H9 (cell line): ENCODE measurements at regions not wholly inside any gene's neighbourhood (a gene's known extent, or its start where the extent isn't known, plus 50 kb on each side); places are given as distances from the start of the nearest gene placed in this dataset.

ENCODE experiments used
- DNase-seq: peaks from one replicate; pipeline ENCODE4 v3.0.0-alpha.2; 2017
- H2AFZ ChIP-seq: one replicate; pipeline ENCODE4 v1.6.1; 2013; ENCODE audit warnings: mild to moderate bottlenecking, low read length, control low read depth, moderate library complexity
- H2AK5ac ChIP-seq: 2 replicates; pipeline ENCODE4 v1.6.1; 2013; ENCODE audit warnings: low read length, control low read depth, mixed read lengths; ENCODE audit not compliant: insufficient read length
- H2BK120ac ChIP-seq: one replicate; pipeline ENCODE4 v1.6.1; 2013; ENCODE audit warnings: low read depth, mild to moderate bottlenecking, low read length, control low read depth, inconsistent platforms; ENCODE audit not compliant: poor library complexity, severe bottlenecking
- H2BK12ac ChIP-seq: 2 replicates; pipeline ENCODE4 v1.6.1; 2013; ENCODE audit warnings: low read length, control low read depth, mixed read lengths, low read depth; ENCODE audit not compliant: insufficient read length
- H2BK15ac ChIP-seq: 2 replicates; pipeline ENCODE4 v1.6.1; 2013; ENCODE audit warnings: low read depth, low read length, control low read depth
- H2BK20ac ChIP-seq: one replicate; pipeline ENCODE4 v1.6.1; 2013; ENCODE audit warnings: low read depth, mild to moderate bottlenecking, low read length, control low read depth, inconsistent platforms; ENCODE audit not compliant: poor library complexity, severe bottlenecking
- H2BK5ac ChIP-seq: 2 replicates; pipeline ENCODE4 v1.6.1; 2013; ENCODE audit warnings: low read length, control low read depth, mixed read lengths; ENCODE audit not compliant: insufficient read length
- H3K14ac ChIP-seq: 2 replicates; pipeline ENCODE4 v1.6.1; 2013; ENCODE audit warnings: low read length, control low read depth; ENCODE audit not compliant: insufficient read depth
- H3K18ac ChIP-seq: 2 replicates; pipeline ENCODE4 v1.6.1; 2013; ENCODE audit warnings: low read depth, mild to moderate bottlenecking, mixed read lengths, low read length, control low read depth; ENCODE audit not compliant: insufficient read length
- H3K23ac ChIP-seq: 2 replicates; pipeline ENCODE4 v1.6.1; 2013; ENCODE audit warnings: low read length, control low read depth, mixed read lengths, low read depth; ENCODE audit not compliant: insufficient read length
- H3K23me2 ChIP-seq: 2 replicates; pipeline ENCODE4 v1.6.1; 2013; ENCODE audit warnings: low read depth, mild to moderate bottlenecking, mixed read lengths, low read length, control low read depth; ENCODE audit not compliant: insufficient read length, poor library complexity, severe bottlenecking
- H3K27ac ChIP-seq: 2 replicates; pipeline ENCODE4 v1.5.1; 2013; ENCODE audit warnings: low read length, control low read depth, mixed read lengths, low read depth; ENCODE audit not compliant: insufficient read length
- H3K27me3 ChIP-seq: 2 replicates; pipeline ENCODE4 v1.6.1; 2013; ENCODE audit warnings: low read length, control low read depth, inconsistent platforms; ENCODE audit not compliant: insufficient read depth
- H3K4ac ChIP-seq: 2 replicates; pipeline ENCODE4 v1.6.1; 2013; ENCODE audit warnings: low read depth, mild to moderate bottlenecking, control low read depth, inconsistent platforms, low read length, moderate library complexity
- H3K4me1 ChIP-seq: 2 replicates; pipeline ENCODE4 v1.6.1; 2013; ENCODE audit warnings: low read length, control low read depth, inconsistent platforms; ENCODE audit not compliant: insufficient read depth
- H3K4me2 ChIP-seq: 2 replicates; pipeline ENCODE4 v1.6.1; 2013; ENCODE audit warnings: low read length, control low read depth, mixed read lengths; ENCODE audit not compliant: insufficient read length, insufficient read depth
- H3K56ac ChIP-seq: 2 replicates; pipeline ENCODE4 v1.6.1; 2013; ENCODE audit warnings: low read depth, mild to moderate bottlenecking, mixed read lengths, low read length, control low read depth; ENCODE audit not compliant: insufficient read length
- H3K79me1 ChIP-seq: 2 replicates; pipeline ENCODE4 v1.6.1; 2013; ENCODE audit warnings: low read depth, mild to moderate bottlenecking, moderate library complexity, low read length, control low read depth, inconsistent platforms; ENCODE audit not compliant: insufficient read depth, poor library complexity, severe bottlenecking
- H3K79me2 ChIP-seq: 2 replicates; pipeline ENCODE4 v1.6.1; 2013; ENCODE audit warnings: low read length, control low read depth, inconsistent platforms; ENCODE audit not compliant: insufficient read depth
- H3K9ac ChIP-seq: 2 replicates; pipeline ENCODE4 v1.6.1; 2013; ENCODE audit warnings: low read length, control low read depth, mixed read lengths; ENCODE audit not compliant: insufficient read length; ENCODE audit errors: extremely low read depth
- H3K9me3 ChIP-seq: one replicate; pipeline ENCODE4 v1.6.1; 2013; ENCODE audit warnings: low read depth, low read length, inconsistent platforms; ENCODE audit not compliant: control insufficient read depth
- H3T11ph ChIP-seq: one replicate; pipeline ENCODE4 v1.6.1; 2013; ENCODE audit warnings: mild to moderate bottlenecking, low read length, control low read depth, inconsistent platforms
- H4K20me1 ChIP-seq: one replicate; pipeline ENCODE4 v1.6.1; 2013; ENCODE audit not compliant: control insufficient read depth, insufficient read length, insufficient read depth
- H4K5ac ChIP-seq: 2 replicates; pipeline ENCODE4 v1.6.1; 2013; ENCODE audit warnings: low read depth, mild to moderate bottlenecking, mixed read lengths, low read length, control low read depth; ENCODE audit not compliant: insufficient read length
- H4K8ac ChIP-seq: replicated peaks from 2 replicates; pipeline ENCODE4 v1.6.1; 2013; ENCODE audit warnings: low read length, control low read depth, mixed read lengths, low read depth; ENCODE audit not compliant: insufficient read length
- H4K91ac ChIP-seq: 2 replicates; pipeline ENCODE4 v1.6.1; 2013; ENCODE audit warnings: low read depth, mild to moderate bottlenecking, moderate library complexity, mixed read lengths, low read length, control low read depth; ENCODE audit not compliant: insufficient read length
- H3K27ac Mint-ChIP-seq, 3 experiments: 2 replicates in 2 of 3; 3 replicates in 1 of 3; pipeline ENCODE4 v1.8.0; 2020 to 2021; ENCODE audit warnings: mixed read lengths in 3 of 3, mild to moderate bottlenecking in 1 of 3, moderate library complexity in 1 of 3
- H3K27me3 Mint-ChIP-seq: 2 replicates; pipeline ENCODE4 v1.8.0; 2021; ENCODE audit warnings: low read depth, mild to moderate bottlenecking, moderate library complexity, mixed read lengths
- H3K36me3 Mint-ChIP-seq, 3 experiments: 2 replicates in 2 of 3; 3 replicates in 1 of 3; pipeline ENCODE4 v1.8.0; 2020 to 2021; ENCODE audit warnings: low read depth in 3 of 3, mixed read lengths in 3 of 3; ENCODE audit not compliant: insufficient read depth in 1 of 3
- H3K4me1 Mint-ChIP-seq, 2 experiments: 2 replicates each; pipeline ENCODE4 v1.8.0; 2020; ENCODE audit warnings: mixed read lengths in 2 of 2
- H3K4me3 Mint-ChIP-seq, 2 experiments: 2 replicates in 1 of 2; 3 replicates in 1 of 2; pipeline ENCODE4 v1.8.0; 2020 to 2021; ENCODE audit warnings: mild to moderate bottlenecking in 2 of 2, mixed read lengths in 2 of 2, moderate library complexity in 1 of 2
- H3K9me3 Mint-ChIP-seq, 2 experiments: 2 replicates in 1 of 2; 3 replicates in 1 of 2; pipeline ENCODE4 v1.8.0; 2020; ENCODE audit warnings: mild to moderate bottlenecking in 2 of 2, mixed read lengths in 2 of 2, moderate library complexity in 1 of 2
- WGBS: extraction: QIAGEN DNeasy Blood & Tissue Kit; methylation state at CpG from one replicate; pipeline ENCODE4 v1.1.7; 2013; ENCODE audit warnings: missing lambda C conversion rate, low lambda C conversion rate, mixed read lengths; ENCODE audit not compliant: insufficient read length; ENCODE audit errors: extremely low coverage; 5-methylcytosine and 5-hydroxymethylcytosine counted together
- TF ChIP-seq, protein P1 (sequence below): fragments of 200-600 bp; sonication (generic); conservative IDR thresholded peaks from 3 replicates; pipeline ENCODE4 v1.8.0; 2021; ENCODE audit warnings: antibody characterized with exemption, mild to moderate bottlenecking

DNA sequence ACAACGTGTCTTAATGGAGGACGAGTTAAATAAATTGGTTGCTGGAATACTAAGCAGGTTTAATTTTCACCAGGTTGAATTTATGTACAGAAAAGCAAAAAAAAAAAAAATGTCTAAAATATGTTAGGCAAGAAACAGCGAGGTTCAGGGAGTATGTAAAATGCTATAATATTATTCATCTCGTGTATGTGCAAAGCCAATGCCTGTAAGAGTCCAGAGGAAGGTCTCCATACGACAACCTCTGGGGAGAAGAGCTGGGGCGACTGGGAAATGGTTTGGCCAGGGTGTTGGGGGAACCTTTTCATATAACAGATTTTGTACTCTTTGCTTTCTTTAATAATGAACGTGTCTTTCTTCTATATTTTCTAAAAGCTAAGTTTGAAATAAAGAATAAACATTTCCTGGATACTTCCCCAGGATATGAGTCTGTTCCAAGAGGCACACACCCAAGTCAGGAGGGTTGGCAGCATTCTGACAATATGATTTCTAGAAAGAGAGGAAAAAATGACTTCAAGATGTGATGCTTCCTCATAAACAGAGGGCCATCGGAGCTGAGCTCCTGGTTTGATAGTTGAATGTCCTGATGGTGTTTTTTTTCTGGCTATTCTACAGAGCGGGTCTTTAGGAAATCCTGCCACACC is 208.6 kb upstream of the MGMT start:
- no peaks in the 10 kb centered on the region for H3K36me3 Mint-ChIP-seq
- no peak overlapping the region for H2AFZ ChIP-seq
- no peak overlapping the region for H2BK12ac ChIP-seq
- no peak for DNase-seq
- H2BK5ac ChIP-seq = no peak overlapping the region
- H3K27me3 ChIP-seq = no peaks in the 10 kb centered on the region
- no peak overlapping the region for H4K91ac ChIP-seq
- H3K27ac Mint-ChIP-seq = peak overlapping the region in 1 of 3 experiments; percentile 62; a peak in 1 of 7 replicates
- no peak overlapping the region for H3K18ac ChIP-seq
- no peak overlapping the region for H3K14ac ChIP-seq
- no peak overlapping the region for H3K23ac ChIP-seq
- H3K4me2 ChIP-seq = no peak overlapping the region
- H4K20me1 ChIP-seq = no peaks in the 10 kb centered on the region
- no peak overlapping the region for H2BK120ac ChIP-seq
- no peaks in the 10 kb centered on the region for H3K9me3 ChIP-seq
- H3K4me3 Mint-ChIP-seq = no peak overlapping the region
- H3K23me2 ChIP-seq = no peaks in the 10 kb centered on the region
- TF ChIP-seq, protein P1, sequence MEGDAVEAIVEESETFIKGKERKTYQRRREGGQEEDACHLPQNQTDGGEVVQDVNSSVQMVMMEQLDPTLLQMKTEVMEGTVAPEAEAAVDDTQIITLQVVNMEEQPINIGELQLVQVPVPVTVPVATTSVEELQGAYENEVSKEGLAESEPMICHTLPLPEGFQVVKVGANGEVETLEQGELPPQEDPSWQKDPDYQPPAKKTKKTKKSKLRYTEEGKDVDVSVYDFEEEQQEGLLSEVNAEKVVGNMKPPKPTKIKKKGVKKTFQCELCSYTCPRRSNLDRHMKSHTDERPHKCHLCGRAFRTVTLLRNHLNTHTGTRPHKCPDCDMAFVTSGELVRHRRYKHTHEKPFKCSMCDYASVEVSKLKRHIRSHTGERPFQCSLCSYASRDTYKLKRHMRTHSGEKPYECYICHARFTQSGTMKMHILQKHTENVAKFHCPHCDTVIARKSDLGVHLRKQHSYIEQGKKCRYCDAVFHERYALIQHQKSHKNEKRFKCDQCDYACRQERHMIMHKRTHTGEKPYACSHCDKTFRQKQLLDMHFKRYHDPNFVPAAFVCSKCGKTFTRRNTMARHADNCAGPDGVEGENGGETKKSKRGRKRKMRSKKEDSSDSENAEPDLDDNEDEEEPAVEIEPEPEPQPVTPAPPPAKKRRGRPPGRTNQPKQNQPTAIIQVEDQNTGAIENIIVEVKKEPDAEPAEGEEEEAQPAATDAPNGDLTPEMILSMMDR = no peak
- WGBS = no CpG with 5 or more reads among the region's 9 CpGs
- H3T11ph ChIP-seq = no peak overlapping the region
- H4K8ac ChIP-seq = no peak overlapping the region
- H3K27ac ChIP-seq = no peak overlapping the region
- H3K9me3 Mint-ChIP-seq = no peaks in the 10 kb centered on the region
- H3K27me3 Mint-ChIP-seq = no peaks in the 10 kb centered on the region
- H3K79me1 ChIP-seq = no peaks in the 10 kb centered on the region
- no peak overlapping the region for H2BK20ac ChIP-seq
- H3K9ac ChIP-seq = no peak overlapping the region
- no peak overlapping the region for H4K5ac ChIP-seq
- no peak overlapping the region for H3K4ac ChIP-seq
- no peak overlapping the region for H2BK15ac ChIP-seq
- no peak overlapping the region for H3K56ac ChIP-seq
- H3K79me2 ChIP-seq = no peaks in the 10 kb centered on the region
- H3K4me1 ChIP-seq = no peaks in the 10 kb centered on the region
- no peak overlapping the region for H2AK5ac ChIP-seq
- H3K4me1 Mint-ChIP-seq = peaks cover 2 to 3% of the 10 kb centered on the region in 2 experiments; a peak in 1 of 4 replicates
